ENCODE measurements at regions not wholly inside any gene's neighbourhood (a gene's known extent, or its start where the extent isn't known, plus 50 kb on each side); places are given as distances from the start of the nearest gene placed in this dataset.

DNA sequence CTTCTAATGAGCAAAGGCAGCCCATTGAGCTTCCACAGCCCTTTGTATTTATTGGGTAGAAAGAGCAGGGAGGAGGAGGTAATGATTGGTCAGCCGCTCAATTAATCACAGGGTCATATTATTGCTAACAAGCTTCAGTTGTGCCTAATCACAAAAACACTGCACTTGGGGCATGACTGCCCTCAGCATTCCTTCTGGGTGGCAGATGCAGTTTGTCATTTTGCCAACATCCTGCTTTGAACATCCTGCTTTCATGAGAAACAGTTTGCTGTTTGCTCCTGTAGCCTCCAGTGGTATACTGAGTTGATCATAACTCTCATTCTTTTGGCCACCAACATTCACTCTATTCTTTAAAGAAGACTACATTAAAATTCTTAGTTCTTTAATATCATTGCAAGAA, 462.9 kb upstream of the MIS18BP1 start (continued):
- TF ChIP-seq SRF (IDR thresholded peaks at IDR 0.05; ENCODE audit: low read depth) (no peak), SP1 (IDR thresholded peaks at IDR 0.05; ENCODE audit: low read depth) (no peak), ATF3 (IDR thresholded peaks at IDR 0.05) (no peak), FOSL1 (IDR thresholded peaks at IDR 0.05; ENCODE audit: low read depth) (no peak), SIN3A (IDR thresholded peaks at IDR 0.05; ENCODE audit: low read depth) (no peak), POLR2A (IDR thresholded peaks at IDR 0.05; ENCODE audit: borderline replicate concordance, extremely low read depth, insufficient read depth, insufficient read length) (no peak)
- TF ChIP-seq, protein P1, sequence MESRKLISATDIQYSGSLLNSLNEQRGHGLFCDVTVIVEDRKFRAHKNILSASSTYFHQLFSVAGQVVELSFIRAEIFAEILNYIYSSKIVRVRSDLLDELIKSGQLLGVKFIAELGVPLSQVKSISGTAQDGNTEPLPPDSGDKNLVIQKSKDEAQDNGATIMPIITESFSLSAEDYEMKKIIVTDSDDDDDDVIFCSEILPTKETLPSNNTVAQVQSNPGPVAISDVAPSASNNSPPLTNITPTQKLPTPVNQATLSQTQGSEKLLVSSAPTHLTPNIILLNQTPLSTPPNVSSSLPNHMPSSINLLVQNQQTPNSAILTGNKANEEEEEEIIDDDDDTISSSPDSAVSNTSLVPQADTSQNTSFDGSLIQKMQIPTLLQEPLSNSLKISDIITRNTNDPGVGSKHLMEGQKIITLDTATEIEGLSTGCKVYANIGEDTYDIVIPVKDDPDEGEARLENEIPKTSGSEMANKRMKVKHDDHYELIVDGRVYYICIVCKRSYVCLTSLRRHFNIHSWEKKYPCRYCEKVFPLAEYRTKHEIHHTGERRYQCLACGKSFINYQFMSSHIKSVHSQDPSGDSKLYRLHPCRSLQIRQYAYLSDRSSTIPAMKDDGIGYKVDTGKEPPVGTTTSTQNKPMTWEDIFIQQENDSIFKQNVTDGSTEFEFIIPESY (IDR thresholded peaks at IDR 0.05; ENCODE audit: extremely low read depth, insufficient replicate concordance, low read length) = no peak

DNA sequence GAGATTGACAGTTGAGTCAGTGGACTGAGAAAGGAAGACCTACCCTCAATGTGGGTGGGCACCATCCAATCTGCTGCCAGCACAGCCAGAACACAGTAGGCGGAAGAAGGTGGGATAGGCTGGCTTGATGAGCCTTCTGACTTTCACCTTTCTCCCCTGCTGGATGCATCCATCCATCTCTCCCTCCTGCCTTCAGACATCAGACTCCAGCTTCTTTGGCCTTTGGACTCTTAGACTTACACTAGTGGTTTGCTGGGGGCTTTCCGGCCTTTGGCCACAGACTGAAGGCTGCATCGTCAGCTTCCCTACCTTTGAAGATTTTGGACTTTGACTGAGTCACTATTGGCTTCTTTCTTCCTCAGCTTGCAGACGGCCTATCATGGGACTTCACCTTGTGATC, 456.5 kb upstream of the MIS18BP1 start:
- H3K27ac ChIP-seq (ENCODE audit: low read depth, low read length) = no peak overlapping the region
- RAD21 ChIA-PET (ENCODE audit: low non-redundant PET in 1 of 2, low total read pairs in 2 of 2, uncharacterized antibody in 2 of 2, unreplicated experiment in 2 of 2) = no interaction called here
- H3K79me2 ChIP-seq (ENCODE audit: insufficient read depth, low read length) = no peaks in the 10 kb centered on the region
- no TSS peak for BruUV-seq (replicated peaks)
- no peaks in the 10 kb centered on the region for H3K36me3 ChIP-seq (ENCODE audit: control insufficient read depth in 1 of 2, insufficient read depth in 2 of 2, low read length in 2 of 2)
- CTCF ChIA-PET = no interaction called here
- H2AFZ ChIP-seq (ENCODE audit: low read depth, low read length, poor library complexity, severe bottlenecking) = no peak overlapping the region
- H3K9ac ChIP-seq (ENCODE audit: low read length) = no peak overlapping the region
- no peak for ATAC-seq
- POLR2A ChIA-PET = no interaction called here
- intact Hi-C loops (cut with micrococcal nuclease) = no loop called here
- H3K9me3 ChIP-seq (ENCODE audit: control insufficient read depth in 1 of 2, insufficient read depth in 1 of 2, low read depth in 1 of 2, low read length in 2 of 2) = 0 out of 4 replicates have a peak, but pooled peaks cover 0 to 4% of the 10 kb centered on the region in 2 experiments
- H3K4me1 ChIP-seq (ENCODE audit: control insufficient read depth in 1 of 2, insufficient read depth in 2 of 2, low read length in 2 of 2) = peaks cover 0 to 5% of the 10 kb centered on the region in 2 experiments; a peak in 1 of 4 replicates
- H3K27me3 ChIP-seq (ENCODE audit: insufficient read depth, low read length) = no peaks in the 10 kb centered on the region
- TF ChIP-seq POLR2AphosphoS5 (IDR thresholded peaks at IDR 0.05; ENCODE audit: low read depth, low read length) (no peak), CEBPB (IDR thresholded peaks at IDR 0.05; ENCODE audit: low read depth) (no peak), JUND (IDR thresholded peaks at IDR 0.05) (no peak), ZFX (IDR thresholded peaks at IDR 0.05) (no peak), SP1 (IDR thresholded peaks at IDR 0.05; ENCODE audit: low read depth) (no peak), ELF1 (IDR thresholded peaks at IDR 0.05; ENCODE audit: borderline replicate concordance, low read depth) (no peak), SRF (IDR thresholded peaks at IDR 0.05; ENCODE audit: low read depth) (no peak), POLR2A (IDR thresholded peaks at IDR 0.05; ENCODE audit: borderline replicate concordance, extremely low read depth, insufficient read depth, insufficient read length) (no peak)
- TF ChIP-seq, protein P1 (IDR thresholded peaks at IDR 0.05; ENCODE audit: extremely low read depth, insufficient replicate concordance, low read length) = no peak
- TF ChIP-seq, protein P2, sequence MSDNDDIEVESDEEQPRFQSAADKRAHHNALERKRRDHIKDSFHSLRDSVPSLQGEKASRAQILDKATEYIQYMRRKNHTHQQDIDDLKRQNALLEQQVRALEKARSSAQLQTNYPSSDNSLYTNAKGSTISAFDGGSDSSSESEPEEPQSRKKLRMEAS (IDR thresholded peaks at IDR 0.05) = no peak
- no peaks in the 10 kb centered on the region for H4K20me1 ChIP-seq (ENCODE audit: insufficient read depth)
- H3K4me2 ChIP-seq (ENCODE audit: low read length) = no peak overlapping the region
- DNase-seq (ENCODE audit: low read depth, low spot score) = no peak
- no peak overlapping the region for H3K4me3 ChIP-seq (replicated peaks in 1 of 2; ENCODE audit: low read depth in 1 of 2, low read length in 2 of 2)
- H3K9me2 ChIP-seq (ENCODE audit: insufficient read depth) = no peaks in the 10 kb centered on the region
